ENCODE measurements at regions not wholly inside any gene's neighbourhood (a gene's known extent, or its start where the extent isn't known, plus 50 kb on each side); places are given as distances from the start of the nearest gene placed in this dataset.
A peak's percentile ranks its signal among the peaks of the same experiment; 100 is the strongest.

DNA sequence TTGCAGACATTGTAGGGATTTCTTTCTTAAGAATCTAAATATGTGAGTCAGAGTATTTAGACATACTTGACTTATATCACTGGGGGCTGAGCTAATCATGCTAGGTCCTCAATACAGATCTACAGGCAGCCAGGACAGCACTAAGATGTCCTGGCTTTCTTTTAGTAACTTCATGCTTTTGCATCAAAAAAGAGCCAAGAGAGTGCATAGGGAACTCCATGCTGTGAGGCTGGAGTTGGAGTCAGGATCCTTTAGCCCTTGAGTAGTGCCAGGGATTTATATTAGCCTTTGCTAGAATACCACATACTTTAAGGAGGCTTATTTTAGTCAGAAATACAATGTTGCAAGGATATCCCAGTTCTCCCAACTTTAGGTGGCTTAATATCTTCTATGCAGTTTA is 289.7 kb downstream of the CCDC85A start:
- DNase-seq = no peak

More for the DNA sequence above, 289.7 kb downstream of the CCDC85A start:
- Histone ChIP-seq H2BK5ac (ENCODE audit: insufficient read length, low read length) (no peak overlapping the region), H3K79me2 (ENCODE audit: insufficient read depth, low read length) (no peaks in the 10 kb centered on the region), H3T11ph (ENCODE audit: low read length) (no peak overlapping the region), H3K56ac (ENCODE audit: insufficient read length, low read depth, low read length) (no peak overlapping the region), H4K5ac (ENCODE audit: insufficient read length, low read depth, low read length) (no peak overlapping the region), H2BK120ac (ENCODE audit: low read depth, low read length, poor library complexity, severe bottlenecking) (no peak overlapping the region), H2BK20ac (ENCODE audit: low read depth, low read length, poor library complexity, severe bottlenecking) (no peak overlapping the region), H3K23ac (ENCODE audit: insufficient read length, low read depth, low read length) (no peak overlapping the region), H3K9me3 (ENCODE audit: control insufficient read depth, low read depth, low read length) (no peaks in the 10 kb centered on the region), H4K91ac (ENCODE audit: insufficient read length, low read depth, low read length) (no peak overlapping the region), H3K27me3 (ENCODE audit: insufficient read depth, low read length) (no peaks in the 10 kb centered on the region), H3K23me2 (ENCODE audit: insufficient read length, low read depth, low read length, poor library complexity, severe bottlenecking) (no peaks in the 10 kb centered on the region), H3K14ac (ENCODE audit: insufficient read depth, low read length) (no peak overlapping the region), H3K4me1 (ENCODE audit: insufficient read depth, low read length) (peaks cover 8% of the 10 kb centered on the region), H3K18ac (ENCODE audit: insufficient read length, low read depth, low read length) (no peak overlapping the region), H3K4ac (ENCODE audit: low read depth, low read length) (no peak overlapping the region), H3K9ac (ENCODE audit: extremely low read depth, insufficient read length, low read length) (no peak overlapping the region), H2BK15ac (ENCODE audit: low read depth, low read length) (no peak overlapping the region), H2AFZ (ENCODE audit: low read length) (no peak overlapping the region), H4K20me1 (ENCODE audit: control insufficient read depth, insufficient read depth, insufficient read length) (no peaks in the 10 kb centered on the region), H4K8ac (replicated peaks; ENCODE audit: insufficient read length, low read depth, low read length) (no peak overlapping the region), H2BK12ac (ENCODE audit: insufficient read length, low read depth, low read length) (no peak overlapping the region), H3K27ac (ENCODE audit: insufficient read length, low read depth, low read length) (no peak overlapping the region), H3K4me2 (ENCODE audit: insufficient read depth, insufficient read length, low read length) (no peak overlapping the region), H2AK5ac (ENCODE audit: insufficient read length, low read length) (no peak overlapping the region), H3K79me1 (ENCODE audit: insufficient read depth, low read depth, low read length, poor library complexity, severe bottlenecking) (no peaks in the 10 kb centered on the region)
- no peaks in the 10 kb centered on the region for H3K27me3 Mint-ChIP-seq (ENCODE audit: low read depth)
- H3K4me3 Mint-ChIP-seq = 0 out of 5 replicates have a peak overlapping the region, but pooled peaks of 1 of the 2 experiments have one; percentile 21
- TF ChIP-seq, protein P1, sequence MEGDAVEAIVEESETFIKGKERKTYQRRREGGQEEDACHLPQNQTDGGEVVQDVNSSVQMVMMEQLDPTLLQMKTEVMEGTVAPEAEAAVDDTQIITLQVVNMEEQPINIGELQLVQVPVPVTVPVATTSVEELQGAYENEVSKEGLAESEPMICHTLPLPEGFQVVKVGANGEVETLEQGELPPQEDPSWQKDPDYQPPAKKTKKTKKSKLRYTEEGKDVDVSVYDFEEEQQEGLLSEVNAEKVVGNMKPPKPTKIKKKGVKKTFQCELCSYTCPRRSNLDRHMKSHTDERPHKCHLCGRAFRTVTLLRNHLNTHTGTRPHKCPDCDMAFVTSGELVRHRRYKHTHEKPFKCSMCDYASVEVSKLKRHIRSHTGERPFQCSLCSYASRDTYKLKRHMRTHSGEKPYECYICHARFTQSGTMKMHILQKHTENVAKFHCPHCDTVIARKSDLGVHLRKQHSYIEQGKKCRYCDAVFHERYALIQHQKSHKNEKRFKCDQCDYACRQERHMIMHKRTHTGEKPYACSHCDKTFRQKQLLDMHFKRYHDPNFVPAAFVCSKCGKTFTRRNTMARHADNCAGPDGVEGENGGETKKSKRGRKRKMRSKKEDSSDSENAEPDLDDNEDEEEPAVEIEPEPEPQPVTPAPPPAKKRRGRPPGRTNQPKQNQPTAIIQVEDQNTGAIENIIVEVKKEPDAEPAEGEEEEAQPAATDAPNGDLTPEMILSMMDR (conservative IDR thresholded peaks at IDR 0.05) = no peak
- H3K9me3 Mint-ChIP-seq = no peaks in the 10 kb centered on the region
- H3K4me1 Mint-ChIP-seq = peaks cover 11 to 14% of the 10 kb centered on the region in 2 experiments
- H3K36me3 Mint-ChIP-seq (ENCODE audit: insufficient read depth in 1 of 3, low read depth in 3 of 3) = no peaks in the 10 kb centered on the region
- no peak overlapping the region for H3K27ac Mint-ChIP-seq

Data from H9 (cell line).